Loucy (cell line): ENCODE measurements at regions not wholly inside any gene's neighbourhood (a gene's known extent, or its start where the extent isn't known, plus 50 kb on each side); places are given as distances from the start of the nearest gene placed in this dataset.

Experiments used
- H2AFZ ChIP-seq: fragments of 200-600 bp; sonication (generic); 2 replicates; pipeline ENCODE4 v1.6.0; 2016; ENCODE audit warnings: antibody characterized with exemption, mild to moderate bottlenecking, low read length, moderate library complexity
- H3F3A ChIP-seq: fragments of 200-600 bp; 2 replicates; pipeline ENCODE4 v1.6.0; 2016; ENCODE audit warnings: antibody characterized with exemption, low read depth, mild to moderate bottlenecking
- H3K27me3 ChIP-seq: fragments of 200-600 bp; sonication (generic); 2 replicates; pipeline ENCODE4 v1.6.1; 2014; ENCODE audit warnings: low read length, mild to moderate bottlenecking; ENCODE audit not compliant: insufficient read depth, poor library complexity, severe bottlenecking
- H3K36me3 ChIP-seq: fragments of 200-600 bp; sonication (generic); 2 replicates; pipeline ENCODE4 v1.6.1; 2016; ENCODE audit warnings: low read length; ENCODE audit not compliant: insufficient read depth
- H3K4me1 ChIP-seq: fragments of 200-600 bp; sonication (generic); 2 replicates; pipeline ENCODE4 v1.5.1; 2014; ENCODE audit warnings: low read length, mild to moderate bottlenecking; ENCODE audit not compliant: insufficient read depth, poor library complexity, severe bottlenecking
- H3K4me2 ChIP-seq: fragments of 200-600 bp; sonication (generic); 2 replicates; pipeline ENCODE4 v1.6.0; 2014; ENCODE audit warnings: antibody characterized with exemption, low read length, low read depth, mild to moderate bottlenecking; ENCODE audit not compliant: poor library complexity, severe bottlenecking
- H3K4me3 ChIP-seq: fragments of 200-600 bp; sonication (generic); 2 replicates; pipeline ENCODE4 v1.5.1; 2014; ENCODE audit warnings: low read length, mild to moderate bottlenecking, mixed read lengths; ENCODE audit not compliant: poor library complexity, severe bottlenecking
- H3K79me2 ChIP-seq: fragments of 200-600 bp; sonication (generic); 2 replicates; pipeline ENCODE4 v1.6.1; 2014; ENCODE audit warnings: low read length; ENCODE audit not compliant: insufficient read depth
- H3K9ac ChIP-seq: fragments of 200-600 bp; sonication (generic); 2 replicates; pipeline ENCODE4 v1.6.0; 2014; ENCODE audit warnings: mild to moderate bottlenecking, low read depth, low read length, moderate library complexity; ENCODE audit not compliant: poor library complexity, severe bottlenecking
- H3K9me2 ChIP-seq: fragments of 200-600 bp; sonication (generic); replicated peaks from 2 replicates; pipeline ENCODE4 v1.6.1; 2016; ENCODE audit warnings: low read depth, low read length, mixed read lengths
- H3K9me3 ChIP-seq: fragments of 200-600 bp; sonication (generic); 2 replicates; pipeline ENCODE4 v1.6.1; 2014; ENCODE audit warnings: mild to moderate bottlenecking, antibody characterized with exemption, low read length, low read depth; ENCODE audit not compliant: insufficient read depth
- H4K20me1 ChIP-seq: fragments of 200-600 bp; sonication (generic); 2 replicates; pipeline ENCODE4 v1.6.0; 2014; ENCODE audit warnings: antibody characterized with exemption, low read length, mild to moderate bottlenecking; ENCODE audit not compliant: insufficient read depth, poor library complexity, severe bottlenecking
- CTCF ChIP-seq: fragments of 200-600 bp; sonication (generic); conservative IDR thresholded peaks from 2 replicates; pipeline ENCODE4 v1.5.1; 2014; ENCODE audit warnings: mild to moderate bottlenecking, antibody characterized with exemption, low read length
- EZH2phosphoT487 ChIP-seq: fragments of 200-600 bp; IDR thresholded peaks from 2 replicates; pipeline ENCODE4 v1.6.1; 2018; ENCODE audit warnings: antibody characterized with exemption, mild to moderate bottlenecking, moderate library complexity, borderline replicate concordance

DNA sequence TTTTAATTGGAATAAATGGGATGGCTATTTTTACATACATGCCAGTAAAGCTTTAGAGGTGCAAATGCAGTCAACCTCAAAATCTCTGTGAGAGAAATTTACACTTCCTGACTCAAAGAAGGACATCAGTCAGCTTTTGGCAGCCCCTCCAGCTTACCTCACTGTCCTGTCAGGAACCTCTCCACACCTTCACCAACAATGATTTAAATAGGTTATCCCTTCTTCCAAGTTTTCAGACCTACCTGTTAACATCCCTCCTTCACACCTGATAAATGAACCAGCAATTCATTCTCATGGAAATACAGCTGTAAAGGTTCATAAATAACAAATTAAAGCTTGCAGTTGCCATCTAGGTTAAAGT, 286.1 kb downstream of the SHOX2 start:
- no peaks in the 10 kb centered on the region for H3K9me2 ChIP-seq
- H3K4me3 ChIP-seq, result no peak overlapping the region
- H3K4me2 ChIP-seq, result no peak overlapping the region
- H3K9ac ChIP-seq, result no peak overlapping the region
- H3K36me3 ChIP-seq, result no peaks in the 10 kb centered on the region
- no peaks in the 10 kb centered on the region for H3K27me3 ChIP-seq
- H2AFZ ChIP-seq, result no peak overlapping the region
- TF ChIP-seq CTCF, result no peak
- no peak for TF ChIP-seq EZH2phosphoT487
- no peaks in the 10 kb centered on the region for H3K4me1 ChIP-seq
- H3F3A ChIP-seq, result no peaks in the 10 kb centered on the region
- no peaks in the 10 kb centered on the region for H3K79me2 ChIP-seq
- no peaks in the 10 kb centered on the region for H3K9me3 ChIP-seq
- H4K20me1 ChIP-seq, result no peaks in the 10 kb centered on the region

DNA sequence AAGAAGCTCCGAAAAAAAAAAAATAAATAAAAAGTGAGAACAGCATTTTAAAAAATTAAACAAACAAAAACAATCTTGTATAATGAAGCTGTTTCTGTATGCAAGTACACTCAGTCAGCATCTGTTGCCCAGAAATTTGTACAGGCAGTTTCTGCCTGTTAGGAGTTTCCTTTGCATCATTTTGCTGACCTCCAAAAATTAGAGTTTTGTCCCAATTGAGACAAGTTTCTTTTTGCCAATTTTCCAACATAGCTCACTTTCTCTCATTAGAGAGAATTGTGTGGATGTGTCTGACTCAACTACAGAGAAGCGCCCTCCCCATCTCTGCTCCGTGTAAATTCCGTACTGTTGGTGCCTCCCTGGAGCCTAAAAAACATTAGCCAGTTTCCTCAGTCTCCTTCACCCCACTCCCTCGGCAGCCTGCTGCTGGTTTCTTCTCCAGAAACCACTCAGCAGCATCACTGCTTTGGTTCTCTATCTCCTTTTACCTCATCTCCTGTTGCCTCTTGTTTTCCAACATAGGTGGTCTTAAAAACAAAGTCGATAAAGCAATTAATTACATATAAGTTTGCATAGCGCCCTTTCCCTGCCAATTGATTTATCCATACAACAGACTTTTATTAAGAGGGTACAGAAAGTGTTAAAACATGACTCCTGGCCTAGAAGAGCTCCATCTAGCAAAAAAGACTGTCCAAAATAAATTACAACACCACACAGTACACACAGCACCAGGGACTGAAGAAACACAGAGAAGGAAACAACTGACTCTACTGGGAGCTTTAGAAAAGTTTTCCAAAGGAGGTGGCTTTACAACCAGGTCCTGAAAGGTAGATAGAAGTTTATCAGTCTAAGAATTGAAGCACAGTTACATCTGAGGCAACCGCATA, 286.7 kb downstream of the SHOX2 start:
- no peak overlapping the region for H2AFZ ChIP-seq
- no peaks in the 10 kb centered on the region for H4K20me1 ChIP-seq
- H3K27me3 ChIP-seq, result no peaks in the 10 kb centered on the region
- no peaks in the 10 kb centered on the region for H3K9me3 ChIP-seq
- H3K9ac ChIP-seq, result no peak overlapping the region
- no peaks in the 10 kb centered on the region for H3F3A ChIP-seq
- TF ChIP-seq EZH2phosphoT487 (no peak), CTCF (no peak)
- H3K4me3 ChIP-seq, result no peak overlapping the region
- no peaks in the 10 kb centered on the region for H3K79me2 ChIP-seq
- H3K36me3 ChIP-seq, result no peaks in the 10 kb centered on the region
- H3K4me1 ChIP-seq, result no peaks in the 10 kb centered on the region
- no peak overlapping the region for H3K4me2 ChIP-seq
- H3K9me2 ChIP-seq, result no peaks in the 10 kb centered on the region

DNA sequence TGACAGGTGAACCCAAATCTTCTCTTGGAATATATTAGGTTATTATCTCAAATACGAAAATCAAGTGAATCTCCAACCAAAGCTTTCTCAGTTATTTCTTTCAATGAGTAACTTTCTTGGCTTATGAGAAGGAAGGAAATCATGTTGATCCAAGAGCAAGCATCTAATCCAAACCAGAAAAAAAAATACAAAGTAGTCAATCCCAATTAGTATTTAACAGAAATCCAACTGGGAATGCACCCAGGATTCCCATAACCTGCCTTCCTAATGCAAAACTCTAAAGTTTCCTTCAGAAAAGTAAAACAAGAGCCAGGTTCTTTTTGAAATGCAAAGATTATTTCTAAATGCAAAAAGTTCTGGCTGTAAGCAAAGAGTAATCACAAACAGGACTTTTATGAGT, 289.3 kb downstream of the SHOX2 start:
- Histone ChIP-seq H3F3A (no peaks in the 10 kb centered on the region), H3K27me3 (no peaks in the 10 kb centered on the region), H3K4me1 (no peaks in the 10 kb centered on the region), H2AFZ (no peak overlapping the region), H3K4me2 (no peak overlapping the region), H3K36me3 (no peaks in the 10 kb centered on the region), H3K4me3 (no peak overlapping the region), H4K20me1 (no peaks in the 10 kb centered on the region), H3K9me3 (no peaks in the 10 kb centered on the region), H3K9ac (no peak overlapping the region), H3K9me2 (no peaks in the 10 kb centered on the region), H3K79me2 (no peaks in the 10 kb centered on the region)
- no peak for TF ChIP-seq CTCF
